AG09319 (cell line): ENCODE measurements at regions not wholly inside any gene's neighbourhood (a gene's known extent, or its start where the extent isn't known, plus 50 kb on each side); places are given as distances from the start of the nearest gene placed in this dataset.

Experiments
- DNase-seq: peaks from one replicate; pipeline ENCODE4 v3.0.0-alpha.2; 2010; ENCODE audit warnings: low read depth; ENCODE audit errors: extremely low read depth
- CTCF ChIP-seq: IDR thresholded peaks from 2 replicates; pipeline ENCODE4 v1.5.1; 2011; ENCODE audit warnings: low read depth, mild to moderate bottlenecking, inconsistent platforms, low read length, moderate library complexity

DNA sequence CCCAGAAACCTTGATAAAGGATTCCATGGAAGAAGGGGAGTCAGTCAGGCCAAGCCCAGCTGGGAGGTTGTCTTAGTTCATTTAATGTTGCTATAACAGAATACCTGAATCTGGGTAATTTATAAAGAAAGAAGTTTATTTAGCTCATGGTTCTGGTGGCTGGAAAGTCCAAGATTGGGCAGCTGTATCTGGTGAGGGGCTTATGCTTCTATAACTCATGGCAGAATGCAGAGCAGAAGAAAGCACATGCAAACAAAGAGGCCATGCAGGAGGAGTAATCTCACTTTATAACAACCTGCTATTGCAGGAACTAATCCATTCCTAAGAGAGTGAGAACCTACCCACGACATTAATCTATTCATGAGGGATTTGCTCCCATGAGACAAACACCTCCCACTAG lies 54.2 kb upstream of the ANKRD1 start:
- no peak for TF ChIP-seq CTCF
- DNase-seq, result no peak

GRCh38 chr10:90977162-90977854 lies 56.4 kb upstream of the ANKRD1 start:
- no peak for DNase-seq
- TF ChIP-seq CTCF, result no peak

GRCh38 chr10:90977855-90978486 lies 57.1 kb upstream of the ANKRD1 start:
- TF ChIP-seq CTCF, result no peak
- no peak for DNase-seq

DNA sequence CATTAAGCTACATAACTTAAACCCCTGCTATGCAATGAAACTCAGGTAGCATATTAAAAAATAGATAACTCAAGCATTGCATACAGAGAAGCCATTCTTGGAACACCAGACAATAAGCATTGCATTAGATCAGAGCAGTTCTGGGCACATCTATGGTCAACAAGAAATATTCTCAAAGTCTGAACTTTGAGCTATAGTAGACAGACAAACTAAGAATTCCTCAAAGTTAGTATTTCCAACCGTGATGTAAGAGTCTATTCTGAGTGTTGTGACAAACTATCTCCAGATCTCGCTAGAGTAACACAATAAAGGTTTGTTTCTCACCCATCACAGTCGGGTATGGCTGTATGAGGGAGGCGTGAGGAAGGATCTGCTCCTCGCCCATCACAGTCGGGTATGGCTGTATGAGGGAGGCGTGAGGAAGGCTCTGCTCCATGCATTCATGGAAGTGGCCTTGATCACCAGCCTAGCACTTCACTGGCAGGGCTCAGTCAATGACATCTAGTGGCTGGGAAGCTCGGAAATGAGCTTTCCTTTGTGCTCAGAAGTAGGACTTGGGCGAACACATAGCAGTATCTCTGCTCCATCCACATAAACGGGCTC lies 61.6 kb upstream of the ANKRD1 start:
- TF ChIP-seq CTCF, result no peak
- no peak for DNase-seq

GRCh38 chr10:90983914-90984549 lies 63.1 kb upstream of the ANKRD1 start:
- DNase-seq, result no peak

DNA sequence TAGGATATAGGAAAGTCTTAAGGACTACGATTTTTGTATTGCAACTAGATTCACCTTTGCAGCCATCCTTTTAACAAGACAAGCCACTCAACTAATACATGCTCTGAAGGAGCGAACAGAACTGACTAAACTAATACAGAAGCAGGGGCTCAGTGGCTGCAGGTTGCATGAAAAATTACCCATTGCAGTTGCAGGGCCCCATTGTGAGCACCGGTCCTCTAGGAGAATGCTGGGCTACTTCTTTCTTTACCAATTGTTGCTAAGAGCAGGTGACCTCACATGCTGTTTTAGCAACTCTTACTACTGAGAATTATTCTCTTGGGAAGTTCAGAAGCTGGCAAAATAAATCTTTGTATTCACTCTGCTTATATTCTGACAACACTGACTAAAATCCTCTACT lies 64.0 kb upstream of the ANKRD1 start:
- no peak for DNase-seq
- TF ChIP-seq CTCF, result no peak

More at GRCh38 chr10:90983914-90984549, 63.1 kb upstream of the ANKRD1 start:
- TF ChIP-seq CTCF, result no peak
